ENCODE measurements at regions not wholly inside any gene's neighbourhood (a gene's known extent, or its start where the extent isn't known, plus 50 kb on each side); places are given as distances from the start of the nearest gene placed in this dataset.

- H3K27me3 ChIP-seq, result no peaks in the 10 kb centered on the region
- H3K4me1 ChIP-seq, result peaks cover 0 to 24% of the 10 kb centered on the region in 2 donors
- H3K36me3 ChIP-seq, result no peaks in the 10 kb centered on the region
- no peaks in the 10 kb centered on the region for H3K9me3 ChIP-seq
- no peak for TF ChIP-seq CTCF (IDR thresholded peaks at IDR 0.05)
- ATAC-seq, result no peak
- no peak for DNase-seq
- H3K4me3 ChIP-seq, result no peak overlapping the region
- intact Hi-C loops (cut with DNase I), result no loop called here
- H3K27ac ChIP-seq, result no peak overlapping the region
Observed at GRCh38 chr5:173667702-173668101, 51.3 kb upstream of the BOD1 start.

- ATAC-seq, result no peak
Observed at GRCh38 chr5:173668245-173668800, 51.9 kb upstream of the BOD1 start.

GRCh38 chr5:173668910-173669309 is 52.5 kb upstream of the BOD1 start:
- ATAC-seq, result no peak
- H3K36me3 ChIP-seq, result no peaks in the 10 kb centered on the region
- DNase-seq, result no peak
- H3K27ac ChIP-seq, result no peak overlapping the region
- intact Hi-C loops (cut with DNase I), result no loop called here
- H3K4me3 ChIP-seq, result no peak overlapping the region
- H3K4me1 ChIP-seq, result peaks cover 0 to 23% of the 10 kb centered on the region in 2 donors
- no peaks in the 10 kb centered on the region for H3K9me3 ChIP-seq
- H3K27me3 ChIP-seq, result no peaks in the 10 kb centered on the region
- no peak for TF ChIP-seq CTCF (IDR thresholded peaks at IDR 0.05)

More at GRCh38 chr5:173668245-173668800, 51.9 kb upstream of the BOD1 start:
- H3K36me3 ChIP-seq, result no peaks in the 10 kb centered on the region
- TF ChIP-seq CTCF (IDR thresholded peaks at IDR 0.05), result no peak
- H3K27me3 ChIP-seq, result no peaks in the 10 kb centered on the region
- intact Hi-C loops (cut with DNase I), result no loop called here
- no peaks in the 10 kb centered on the region for H3K9me3 ChIP-seq
- H3K4me1 ChIP-seq, result peaks cover 0 to 24% of the 10 kb centered on the region in 2 donors
- no peak for DNase-seq
- H3K4me3 ChIP-seq, result no peak overlapping the region
- H3K27ac ChIP-seq, result no peak overlapping the region

- H3K9me3 ChIP-seq, result no peaks in the 10 kb centered on the region
- intact Hi-C loops (cut with DNase I), result no loop called here
- no peak overlapping the region for H3K4me3 ChIP-seq
- no peak overlapping the region for H3K27ac ChIP-seq
- peaks cover 0 to 19% of the 10 kb centered on the region in 2 donors for H3K4me1 ChIP-seq
- no peak for ATAC-seq
- no peak for DNase-seq
- H3K36me3 ChIP-seq, result no peaks in the 10 kb centered on the region
- H3K27me3 ChIP-seq, result no peaks in the 10 kb centered on the region
- no peak for TF ChIP-seq CTCF (IDR thresholded peaks at IDR 0.05)
Observed at GRCh38 chr5:173669483-173669882, 53.0 kb upstream of the BOD1 start.

GRCh38 chr5:173670130-173670651 is 53.7 kb upstream of the BOD1 start:
- TF ChIP-seq CTCF (IDR thresholded peaks at IDR 0.05), result no peak
- Histone ChIP-seq H3K9me3 (no peaks in the 10 kb centered on the region), H3K4me1 (peaks cover 0 to 19% of the 10 kb centered on the region in 2 donors), H3K36me3 (no peaks in the 10 kb centered on the region), H3K4me3 (no peak overlapping the region), H3K27me3 (no peaks in the 10 kb centered on the region), H3K27ac (no peak overlapping the region)
- intact Hi-C loops (cut with DNase I), result no loop called here
- no peak for DNase-seq
- ATAC-seq, result peak; percentile 35

Measured in left lung (tissue), 4 donors.